Karpas-422 (cell line): ENCODE measurements at regions not wholly inside any gene's neighbourhood (a gene's known extent, or its start where the extent isn't known, plus 50 kb on each side); places are given as distances from the start of the nearest gene placed in this dataset.

Experiments
- DNase-seq: peaks from one replicate; pipeline ENCODE4 v3.0.0-alpha.2; 2015
- H2AFZ ChIP-seq: fragments of 200-600 bp; sonication (generic); 2 replicates; pipeline ENCODE4 v1.6.1; 2014; ENCODE audit warnings: antibody characterized with exemption, low read length, mixed read lengths
- H3K27ac ChIP-seq: fragments of 200-600 bp; sonication (generic); 2 replicates; pipeline ENCODE4 v1.5.1; 2014; ENCODE audit warnings: mild to moderate bottlenecking, low read length, moderate library complexity
- H3K27me3 ChIP-seq: fragments of 200-600 bp; sonication (generic); 2 replicates; pipeline ENCODE4 v1.6.1; 2014; ENCODE audit warnings: low read length, mixed read lengths
- H3K36me3 ChIP-seq: fragments of 200-600 bp; sonication (generic); 2 replicates; pipeline ENCODE4 v1.6.1; 2014; ENCODE audit warnings: low read length, mixed read lengths; ENCODE audit not compliant: insufficient read depth
- H3K4me1 ChIP-seq: fragments of 200-600 bp; sonication (generic); 2 replicates; pipeline ENCODE4 v1.6.1; 2014; ENCODE audit warnings: mild to moderate bottlenecking, low read length, mixed read lengths
- H3K4me2 ChIP-seq: fragments of 200-600 bp; sonication (generic); 2 replicates; pipeline ENCODE4 v1.6.1; 2014; ENCODE audit warnings: low read length, low read depth, mild to moderate bottlenecking; ENCODE audit not compliant: poor library complexity, severe bottlenecking
- H3K4me3 ChIP-seq: fragments of 200-600 bp; sonication (generic); 2 replicates; pipeline ENCODE4 v1.5.1; 2014; ENCODE audit warnings: mild to moderate bottlenecking, antibody characterized with exemption, low read length, mixed read lengths
- H3K79me2 ChIP-seq: fragments of 200-600 bp; sonication (generic); 2 replicates; pipeline ENCODE4 v1.6.1; 2014; ENCODE audit warnings: mild to moderate bottlenecking, low read length, mixed read lengths
- H3K9ac ChIP-seq: fragments of 200-600 bp; sonication (generic); 2 replicates; pipeline ENCODE4 v1.6.0; 2014; ENCODE audit warnings: low read length
- H3K9me2 ChIP-seq: fragments of 200-600 bp; sonication (generic), shearing (Covaris generic); replicated peaks from 2 replicates; pipeline ENCODE4 v1.6.0; 2014; ENCODE audit warnings: mild to moderate bottlenecking, low read length, moderate library complexity; ENCODE audit not compliant: insufficient read depth
- H3K9me3 ChIP-seq: fragments of 300-700, 200-600 bp; sonication (generic); 2 replicates; pipeline ENCODE4 v1.6.1; 2014; ENCODE audit warnings: low read length, mixed read lengths
- H4K20me1 ChIP-seq: fragments of 200-600 bp; sonication (generic); 2 replicates; pipeline ENCODE4 v1.6.1; 2014; ENCODE audit warnings: mild to moderate bottlenecking, antibody characterized with exemption, low read length, low read depth; ENCODE audit not compliant: insufficient read depth

GRCh38 chr5:174402222-174402812 lies 322.1 kb upstream of the MSX2 start:
- Histone ChIP-seq H2AFZ (no peak overlapping the region), H3K27ac (no peak overlapping the region), H3K4me1 (no peaks in the 10 kb centered on the region), H3K79me2 (no peaks in the 10 kb centered on the region), H3K9me2 (no peaks in the 10 kb centered on the region), H3K9me3 (no peaks in the 10 kb centered on the region), H3K4me2 (no peak overlapping the region), H3K27me3 (no peaks in the 10 kb centered on the region), H3K9ac (no peak overlapping the region), H4K20me1 (0 out of 2 replicates have a peak, but pooled peaks cover 3% of the 10 kb centered on the region), H3K36me3 (no peaks in the 10 kb centered on the region), H3K4me3 (no peak overlapping the region)
- DNase-seq = no peak

DNA sequence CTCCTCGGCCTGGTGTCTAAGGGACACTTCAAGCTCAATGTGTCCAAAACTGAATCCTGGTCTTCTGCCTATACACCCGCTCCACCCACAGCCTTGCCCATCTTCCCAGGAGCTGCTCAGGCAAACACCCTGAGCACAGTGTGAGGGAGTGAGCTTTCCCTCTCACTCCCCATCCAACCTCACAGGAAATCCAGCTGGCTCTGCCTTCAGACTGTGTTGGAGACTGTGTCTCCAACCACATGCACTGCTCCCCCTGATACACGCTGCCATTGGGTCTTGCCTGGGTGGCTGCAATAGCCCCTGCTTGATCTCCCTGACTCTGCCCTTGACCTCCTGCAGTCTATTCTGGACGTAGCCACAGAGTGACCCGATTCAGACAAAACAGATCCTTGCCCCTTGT lies 319.5 kb upstream of the MSX2 start:
- H3K4me3 ChIP-seq = no peak overlapping the region
- H3K4me2 ChIP-seq = no peak overlapping the region
- no peaks in the 10 kb centered on the region for H3K27me3 ChIP-seq
- no peaks in the 10 kb centered on the region for H3K9me2 ChIP-seq
- no peaks in the 10 kb centered on the region for H3K4me1 ChIP-seq
- H3K27ac ChIP-seq = no peak overlapping the region
- no peaks in the 10 kb centered on the region for H3K9me3 ChIP-seq
- no peak overlapping the region for H3K9ac ChIP-seq
- no peak overlapping the region for H2AFZ ChIP-seq
- H3K79me2 ChIP-seq = no peaks in the 10 kb centered on the region
- no peak for DNase-seq
- no peaks in the 10 kb centered on the region for H3K36me3 ChIP-seq
- 0 out of 2 replicates have a peak, but pooled peaks cover 3% of the 10 kb centered on the region for H4K20me1 ChIP-seq

- H3K27me3 ChIP-seq = no peaks in the 10 kb centered on the region
- no peaks in the 10 kb centered on the region for H3K9me3 ChIP-seq
- H3K9ac ChIP-seq = no peak overlapping the region
- H3K27ac ChIP-seq = no peak overlapping the region
- no peaks in the 10 kb centered on the region for H3K4me1 ChIP-seq
- no peaks in the 10 kb centered on the region for H3K36me3 ChIP-seq
- no peak overlapping the region for H3K4me3 ChIP-seq
- DNase-seq = peak; percentile 64
- no peaks in the 10 kb centered on the region for H3K79me2 ChIP-seq
- H2AFZ ChIP-seq = no peak overlapping the region
- no peak overlapping the region for H3K4me2 ChIP-seq
- H3K9me2 ChIP-seq = no peaks in the 10 kb centered on the region
- H4K20me1 ChIP-seq = no peaks in the 10 kb centered on the region
Observed at GRCh38 chr5:174409070-174409469, 315.3 kb upstream of the MSX2 start.

DNA sequence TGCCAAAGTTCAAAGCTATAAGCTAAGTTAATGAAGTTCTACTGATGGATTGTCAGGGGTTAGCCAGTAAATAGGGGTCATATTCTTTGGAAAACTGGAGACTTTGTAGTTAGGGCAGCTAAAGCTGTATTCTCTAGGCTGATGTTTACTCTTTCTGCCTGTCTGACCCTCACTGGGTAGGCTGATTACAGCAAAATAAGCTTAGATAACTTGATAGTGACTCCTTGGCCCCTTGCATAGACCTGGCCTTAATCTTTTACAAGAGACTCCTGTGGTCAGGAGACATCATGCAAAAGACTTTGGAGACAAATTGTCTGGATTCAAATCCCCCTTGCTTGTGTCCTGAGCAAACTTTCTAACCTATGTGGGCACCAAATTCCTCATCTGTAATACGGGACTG lies 314.4 kb upstream of the MSX2 start:
- DNase-seq = no peak
- no peak overlapping the region for H3K4me2 ChIP-seq

GRCh38 chr5:174410716-174411478 lies 313.5 kb upstream of the MSX2 start:
- Histone ChIP-seq H3K9me2 (no peaks in the 10 kb centered on the region), H3K27me3 (no peaks in the 10 kb centered on the region), H3K9ac (no peak overlapping the region), H2AFZ (no peak overlapping the region), H3K4me1 (no peaks in the 10 kb centered on the region), H3K79me2 (no peaks in the 10 kb centered on the region), H3K27ac (no peak overlapping the region), H3K4me3 (no peak overlapping the region), H3K9me3 (no peaks in the 10 kb centered on the region), H4K20me1 (no peaks in the 10 kb centered on the region), H3K4me2 (no peak overlapping the region), H3K36me3 (no peaks in the 10 kb centered on the region)
- no peak for DNase-seq

More for the DNA sequence above, 314.4 kb upstream of the MSX2 start:
- Histone ChIP-seq H2AFZ (no peak overlapping the region), H3K36me3 (no peaks in the 10 kb centered on the region), H3K79me2 (no peaks in the 10 kb centered on the region), H3K4me3 (no peak overlapping the region), H4K20me1 (no peaks in the 10 kb centered on the region), H3K27me3 (no peaks in the 10 kb centered on the region), H3K4me1 (no peaks in the 10 kb centered on the region), H3K9me3 (no peaks in the 10 kb centered on the region), H3K9me2 (no peaks in the 10 kb centered on the region), H3K27ac (no peak overlapping the region), H3K9ac (no peak overlapping the region)

- Histone ChIP-seq H3K27ac (no peak overlapping the region), H3K9me3 (no peaks in the 10 kb centered on the region), H3K4me1 (no peaks in the 10 kb centered on the region), H2AFZ (no peak overlapping the region), H3K9me2 (no peaks in the 10 kb centered on the region), H3K9ac (no peak overlapping the region), H3K79me2 (no peaks in the 10 kb centered on the region), H3K4me3 (no peak overlapping the region), H3K36me3 (no peaks in the 10 kb centered on the region), H3K27me3 (no peaks in the 10 kb centered on the region), H4K20me1 (no peaks in the 10 kb centered on the region), H3K4me2 (no peak overlapping the region)
- no peak for DNase-seq
Observed at GRCh38 chr5:174411479-174411819, 312.9 kb upstream of the MSX2 start.

GRCh38 chr5:174412374-174412773 lies 312.0 kb upstream of the MSX2 start:
- H2AFZ ChIP-seq = no peak overlapping the region

GRCh38 chr5:174412941-174413340 lies 311.4 kb upstream of the MSX2 start:
- Histone ChIP-seq H3K4me1 (no peaks in the 10 kb centered on the region), H3K9me2 (no peaks in the 10 kb centered on the region), H3K4me3 (no peak overlapping the region), H3K4me2 (no peak overlapping the region), H2AFZ (no peak overlapping the region), H3K27ac (no peak overlapping the region), H3K9me3 (no peaks in the 10 kb centered on the region), H4K20me1 (no peaks in the 10 kb centered on the region), H3K36me3 (no peaks in the 10 kb centered on the region), H3K9ac (no peak overlapping the region), H3K79me2 (no peaks in the 10 kb centered on the region), H3K27me3 (no peaks in the 10 kb centered on the region)
- DNase-seq = no peak

More at GRCh38 chr5:174412374-174412773, 312.0 kb upstream of the MSX2 start:
- Histone ChIP-seq H3K79me2 (no peaks in the 10 kb centered on the region), H3K27ac (no peak overlapping the region), H3K4me2 (no peak overlapping the region), H3K9me2 (no peaks in the 10 kb centered on the region), H3K9me3 (no peaks in the 10 kb centered on the region), H3K4me3 (no peak overlapping the region), H4K20me1 (no peaks in the 10 kb centered on the region), H3K27me3 (no peaks in the 10 kb centered on the region), H3K36me3 (no peaks in the 10 kb centered on the region), H3K4me1 (no peaks in the 10 kb centered on the region), H3K9ac (no peak overlapping the region)
- no peak for DNase-seq
